ENCODE measurements at regions not wholly inside any gene's neighbourhood (a gene's known extent, or its start where the extent isn't known, plus 50 kb on each side); places are given as distances from the start of the nearest gene placed in this dataset.
A peak's percentile ranks its signal among the peaks of the same experiment; 100 is the strongest.

DNA sequence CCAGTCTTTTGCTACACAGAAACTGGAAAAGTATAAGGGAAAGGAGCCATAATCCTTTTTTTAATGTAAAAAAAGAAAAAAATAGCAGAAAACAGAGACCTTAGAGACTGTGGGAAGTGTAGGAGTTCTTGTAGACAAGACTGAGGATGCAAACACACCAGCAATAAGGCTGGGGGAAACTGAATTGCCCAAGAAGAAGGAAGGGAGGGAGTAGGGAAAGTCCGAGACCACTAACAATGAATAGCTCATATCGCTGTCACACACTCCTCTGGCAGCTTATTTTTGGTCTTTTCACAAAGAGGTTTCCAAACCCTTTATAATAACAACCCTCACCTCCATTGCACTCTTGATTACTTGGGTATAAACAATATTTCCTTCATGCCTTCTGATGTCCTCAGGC lies 952.0 kb downstream of the SLITRK5 start:
- Mint-ChIP-seq H3K27ac (peak overlapping the region; percentile 87 to 89), H3K4me1 (peaks cover 41 to 46% of the 10 kb centered on the region in 2 donors), H3K9me3 (peaks cover 5% of the 10 kb centered on the region in 2 donors), H3K4me3 (peak overlapping the region; percentile 75), H3K27me3 (ENCODE audit: low read depth in 2 of 2) (no peaks in the 10 kb centered on the region), H3K36me3 (peaks cover 19% of the 10 kb centered on the region)
- ATAC-seq = peak; percentile 74 to 84 (median 79)
- no peaks in the 10 kb centered on the region for H3K36me3 ChIP-seq (ENCODE audit: control insufficient read depth, insufficient read depth, low read length)
- 28% methylated on average over 2 of the region's 2 CpGs for WGBS (ENCODE audit: insufficient coverage)
- H3K9me3 ChIP-seq (ENCODE audit: control insufficient read depth, insufficient read depth, low read length) = peaks cover 5% of the 10 kb centered on the region
- H3K4me3 ChIP-seq (ENCODE audit: low read length) = no peak overlapping the region
- H3K27me3 ChIP-seq (ENCODE audit: control insufficient read depth, insufficient read depth, low read length) = no peaks in the 10 kb centered on the region
- TF ChIP-seq, protein P1, sequence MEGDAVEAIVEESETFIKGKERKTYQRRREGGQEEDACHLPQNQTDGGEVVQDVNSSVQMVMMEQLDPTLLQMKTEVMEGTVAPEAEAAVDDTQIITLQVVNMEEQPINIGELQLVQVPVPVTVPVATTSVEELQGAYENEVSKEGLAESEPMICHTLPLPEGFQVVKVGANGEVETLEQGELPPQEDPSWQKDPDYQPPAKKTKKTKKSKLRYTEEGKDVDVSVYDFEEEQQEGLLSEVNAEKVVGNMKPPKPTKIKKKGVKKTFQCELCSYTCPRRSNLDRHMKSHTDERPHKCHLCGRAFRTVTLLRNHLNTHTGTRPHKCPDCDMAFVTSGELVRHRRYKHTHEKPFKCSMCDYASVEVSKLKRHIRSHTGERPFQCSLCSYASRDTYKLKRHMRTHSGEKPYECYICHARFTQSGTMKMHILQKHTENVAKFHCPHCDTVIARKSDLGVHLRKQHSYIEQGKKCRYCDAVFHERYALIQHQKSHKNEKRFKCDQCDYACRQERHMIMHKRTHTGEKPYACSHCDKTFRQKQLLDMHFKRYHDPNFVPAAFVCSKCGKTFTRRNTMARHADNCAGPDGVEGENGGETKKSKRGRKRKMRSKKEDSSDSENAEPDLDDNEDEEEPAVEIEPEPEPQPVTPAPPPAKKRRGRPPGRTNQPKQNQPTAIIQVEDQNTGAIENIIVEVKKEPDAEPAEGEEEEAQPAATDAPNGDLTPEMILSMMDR (IDR thresholded peaks at IDR 0.05) = no peak
- H3K27ac ChIP-seq (ENCODE audit: low read length) = peak overlapping the region; percentile 86
- peaks cover 17% of the 10 kb centered on the region for H3K4me1 ChIP-seq (ENCODE audit: control insufficient read depth, insufficient read depth, low read length)
- peak in 1 of 2 donors; percentile 17 for DNase-seq
- intact Hi-C loops (cut with micrococcal nuclease) = loop anchor here (10.0 kb wide), 1 partner anchor 168 kb away; no protein-coding TSS in a partner anchor

DNA sequence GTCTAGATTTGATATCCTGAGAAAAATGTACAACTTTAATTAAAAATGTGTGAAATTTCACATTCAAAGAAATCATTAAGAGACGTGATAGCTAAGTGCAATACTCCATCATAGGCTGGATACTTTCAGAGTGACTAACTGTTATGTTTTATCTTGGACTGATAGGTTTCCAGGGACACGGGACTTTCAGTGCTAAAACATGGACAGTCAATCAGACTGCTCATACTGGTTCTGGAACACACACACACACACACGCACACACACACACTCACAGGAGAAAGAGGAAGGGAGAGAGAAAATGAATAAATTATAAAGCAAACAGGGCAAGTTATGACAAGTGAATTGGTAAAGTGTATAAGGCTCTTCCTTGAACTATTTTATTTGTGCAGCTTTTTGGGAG lies 955.9 kb downstream of the SLITRK5 start:
- Histone ChIP-seq H3K9me3 (ENCODE audit: control insufficient read depth, insufficient read depth, low read length) (peaks cover 5% of the 10 kb centered on the region), H3K27me3 (ENCODE audit: control insufficient read depth, insufficient read depth, low read length) (no peaks in the 10 kb centered on the region), H3K27ac (ENCODE audit: low read length) (no peak overlapping the region), H3K4me3 (ENCODE audit: low read length) (no peak overlapping the region), H3K36me3 (ENCODE audit: control insufficient read depth, insufficient read depth, low read length) (no peaks in the 10 kb centered on the region), H3K4me1 (ENCODE audit: control insufficient read depth, insufficient read depth, low read length) (peaks cover 16% of the 10 kb centered on the region)
- ATAC-seq = no peak
- TF ChIP-seq, protein P1 (IDR thresholded peaks at IDR 0.05) = no peak
- Mint-ChIP-seq H3K27ac (peak overlapping the region in 1 of 2 donors; percentile 13), H3K27me3 (ENCODE audit: low read depth in 2 of 2) (no peaks in the 10 kb centered on the region), H3K4me1 (peaks cover 38 to 45% of the 10 kb centered on the region in 2 donors), H3K36me3 (peaks cover 24% of the 10 kb centered on the region), H3K9me3 (peaks cover 2 to 5% of the 10 kb centered on the region in 2 donors), H3K4me3 (no peak overlapping the region)
- 80% methylated on average over 1 of the region's 3 CpGs for WGBS (ENCODE audit: insufficient coverage)
- DNase-seq = no peak
- intact Hi-C loops (cut with micrococcal nuclease) = loop anchor here (10.0 kb wide), 1 partner anchor 172 kb away; no protein-coding TSS in a partner anchor

DNA sequence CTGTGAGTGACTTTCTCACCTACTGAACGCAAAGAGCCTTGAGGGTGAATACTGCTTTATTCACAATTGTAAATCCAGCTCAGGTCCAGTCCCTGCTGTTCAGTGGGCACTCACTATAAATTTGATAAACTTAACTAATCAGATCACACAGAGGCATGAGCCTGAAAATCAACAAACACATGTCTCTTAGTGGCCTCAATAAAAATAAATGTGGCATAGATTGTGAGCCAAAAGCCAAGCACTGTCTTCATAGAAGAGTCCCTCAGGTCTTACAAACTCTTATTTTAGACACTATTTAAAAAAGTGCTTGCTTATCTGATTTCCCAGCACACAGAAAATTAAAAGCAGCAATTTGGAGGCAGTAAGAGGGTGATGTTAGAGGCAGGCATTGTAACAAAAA lies 957.7 kb downstream of the SLITRK5 start:
- peaks cover 22 to 27% of the 10 kb centered on the region in 2 donors for H3K4me1 Mint-ChIP-seq
- DNase-seq = no peak
- intact Hi-C loops (cut with micrococcal nuclease) = loop anchor here (10.0 kb wide), 1 partner anchor 174 kb away; no protein-coding TSS in a partner anchor
- H3K9me3 Mint-ChIP-seq = peaks cover 2 to 7% of the 10 kb centered on the region in 2 donors
- no peaks in the 10 kb centered on the region for H3K27me3 Mint-ChIP-seq (ENCODE audit: low read depth in 2 of 2)
- TF ChIP-seq, protein P1 (IDR thresholded peaks at IDR 0.05) = no peak
- no peak overlapping the region for H3K4me3 ChIP-seq (ENCODE audit: low read length)
- WGBS (ENCODE audit: insufficient coverage) = no CpG with 5 or more reads among the region's 1 CpG
- H3K36me3 Mint-ChIP-seq = peaks cover 24% of the 10 kb centered on the region
- peaks cover 5% of the 10 kb centered on the region for H3K4me1 ChIP-seq (ENCODE audit: control insufficient read depth, insufficient read depth, low read length)
- ATAC-seq = no peak
- H3K9me3 ChIP-seq (ENCODE audit: control insufficient read depth, insufficient read depth, low read length) = peaks cover 5% of the 10 kb centered on the region
- no peaks in the 10 kb centered on the region for H3K36me3 ChIP-seq (ENCODE audit: control insufficient read depth, insufficient read depth, low read length)
- H3K4me3 Mint-ChIP-seq = no peak overlapping the region
- H3K27ac Mint-ChIP-seq = peak overlapping the region in 1 of 2 donors; percentile 47
- H3K27ac ChIP-seq (ENCODE audit: low read length) = no peak overlapping the region
- no peaks in the 10 kb centered on the region for H3K27me3 ChIP-seq (ENCODE audit: control insufficient read depth, insufficient read depth, low read length)

DNA sequence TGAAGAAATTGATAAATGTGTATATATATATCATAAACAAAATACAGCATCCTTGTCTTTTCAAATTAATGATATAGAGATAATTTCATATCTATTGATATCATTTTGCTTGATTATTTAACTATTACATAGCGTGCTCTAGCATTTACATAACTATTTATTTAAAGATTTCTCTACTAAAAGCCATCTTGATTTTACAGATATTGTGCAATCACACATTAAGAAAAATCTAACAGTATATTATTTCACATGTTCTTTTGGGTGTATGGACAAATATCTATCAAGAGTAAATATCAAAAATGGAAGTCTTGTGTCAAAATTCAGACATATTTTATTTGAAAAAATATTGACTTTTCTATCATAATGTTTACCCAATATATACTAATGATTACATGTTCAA lies 966.8 kb downstream of the SLITRK5 start:
- no peak overlapping the region for H3K27ac Mint-ChIP-seq
- no peaks in the 10 kb centered on the region for H3K27me3 Mint-ChIP-seq (ENCODE audit: low read depth in 2 of 2)
- H3K9me3 Mint-ChIP-seq = peaks cover 0 to 5% of the 10 kb centered on the region in 2 donors
- TF ChIP-seq, protein P1 (IDR thresholded peaks at IDR 0.05) = no peak
- no peak for DNase-seq
- Histone ChIP-seq H3K36me3 (ENCODE audit: control insufficient read depth, insufficient read depth, low read length) (no peaks in the 10 kb centered on the region), H3K27ac (ENCODE audit: low read length) (no peak overlapping the region), H3K27me3 (ENCODE audit: control insufficient read depth, insufficient read depth, low read length) (no peaks in the 10 kb centered on the region), H3K4me1 (ENCODE audit: control insufficient read depth, insufficient read depth, low read length) (no peaks in the 10 kb centered on the region), H3K9me3 (ENCODE audit: control insufficient read depth, insufficient read depth, low read length) (no peaks in the 10 kb centered on the region), H3K4me3 (ENCODE audit: low read length) (no peak overlapping the region)
- H3K4me1 Mint-ChIP-seq = peaks cover 0 to 4% of the 10 kb centered on the region in 2 donors
- no peak for ATAC-seq
- H3K36me3 Mint-ChIP-seq = peaks cover 8% of the 10 kb centered on the region
- WGBS (ENCODE audit: insufficient coverage) = no CpG with 5 or more reads among the region's 1 CpG
- no peak overlapping the region for H3K4me3 Mint-ChIP-seq
- intact Hi-C loops (cut with micrococcal nuclease) = no loop called here
